ENCODE measurements at regions not wholly inside any gene's neighbourhood (a gene's known extent, or its start where the extent isn't known, plus 50 kb on each side); places are given as distances from the start of the nearest gene placed in this dataset.

DNA sequence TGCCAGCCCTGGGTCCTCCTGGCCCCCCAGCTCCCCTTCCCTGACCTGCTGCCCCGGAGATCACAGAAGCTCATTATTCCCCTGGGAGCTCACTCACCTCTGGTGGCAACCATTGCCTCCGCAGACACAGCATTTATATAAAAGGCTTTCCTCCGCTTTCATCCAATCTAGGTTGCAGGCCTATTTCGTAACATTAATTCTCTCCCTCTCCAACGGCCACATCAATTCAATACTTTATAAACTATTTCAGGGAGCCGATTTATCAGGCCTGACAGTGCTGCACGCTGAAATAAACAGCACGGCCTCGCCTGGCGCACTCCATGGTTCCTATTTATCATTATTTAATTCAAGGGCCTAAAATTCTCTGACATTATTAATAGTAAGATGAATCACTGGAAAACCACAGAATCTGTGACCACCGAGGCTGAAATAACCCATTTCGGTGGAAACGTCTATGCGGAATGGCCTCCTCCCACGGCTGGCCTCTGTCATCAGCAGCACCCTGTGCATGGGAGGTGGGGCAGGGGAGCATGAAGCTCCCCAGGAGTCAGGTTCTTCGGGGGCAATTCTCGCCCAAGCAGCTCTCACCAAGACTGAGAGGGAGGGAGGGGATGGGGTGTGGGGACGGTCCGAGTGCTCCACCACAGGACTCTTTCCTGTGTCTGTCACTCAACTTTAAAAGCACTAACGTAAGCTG lies 249.3 kb upstream of the PFKP start:
- TF ChIP-seq CTCF (IDR thresholded peaks at IDR 0.05; ENCODE audit: insufficient read depth, low read length, poor library complexity, severe bottlenecking), result no peak
- Histone ChIP-seq H3K79me2 (ENCODE audit: insufficient read depth, low read length) (no peaks in the 10 kb centered on the region), H3K9me3 (ENCODE audit: insufficient read depth, low read length) (no peaks in the 10 kb centered on the region), H3K9ac (ENCODE audit: low read length) (no peak overlapping the region), H3F3A (ENCODE audit: insufficient read depth) (no peaks in the 10 kb centered on the region), H3K4me3 (ENCODE audit: insufficient read depth, low read length, poor library complexity, severe bottlenecking) (no peak overlapping the region), H3K9me2 (replicated peaks; ENCODE audit: insufficient read depth, low read length) (no peaks in the 10 kb centered on the region), H3K27me3 (ENCODE audit: low read length) (no peaks in the 10 kb centered on the region), H3K36me3 (ENCODE audit: low read length) (no peaks in the 10 kb centered on the region), H4K20me1 (ENCODE audit: low read depth, low read length) (no peaks in the 10 kb centered on the region), H3K4me2 (ENCODE audit: low read depth, low read length, poor library complexity, severe bottlenecking) (no peak overlapping the region), H3K27ac (ENCODE audit: low read depth, low read length) (no peak overlapping the region), H2AFZ (ENCODE audit: low read depth, low read length, severe bottlenecking) (no peak overlapping the region)

- no peaks in the 10 kb centered on the region for H3K27me3 ChIP-seq (ENCODE audit: low read length)
- no peak overlapping the region for H3K4me2 ChIP-seq (ENCODE audit: low read depth, low read length, poor library complexity, severe bottlenecking)
- H3K9me2 ChIP-seq (replicated peaks; ENCODE audit: insufficient read depth, low read length), result no peaks in the 10 kb centered on the region
- no peaks in the 10 kb centered on the region for H4K20me1 ChIP-seq (ENCODE audit: low read depth, low read length)
- no peaks in the 10 kb centered on the region for H3K9me3 ChIP-seq (ENCODE audit: insufficient read depth, low read length)
- no peak overlapping the region for H3K9ac ChIP-seq (ENCODE audit: low read length)
- no peaks in the 10 kb centered on the region for H3F3A ChIP-seq (ENCODE audit: insufficient read depth)
- H2AFZ ChIP-seq (ENCODE audit: low read depth, low read length, severe bottlenecking), result no peak overlapping the region
- TF ChIP-seq EZH2phosphoT487 (conservative IDR thresholded peaks at IDR 0.05; ENCODE audit: low read length) (no peak), CTCF (IDR thresholded peaks at IDR 0.05; ENCODE audit: insufficient read depth, low read length, poor library complexity, severe bottlenecking) (no peak)
- H3K79me2 ChIP-seq (ENCODE audit: insufficient read depth, low read length), result no peaks in the 10 kb centered on the region
- H3K4me3 ChIP-seq (ENCODE audit: insufficient read depth, low read length, poor library complexity, severe bottlenecking), result no peak overlapping the region
- H3K36me3 ChIP-seq (ENCODE audit: low read length), result no peaks in the 10 kb centered on the region
- H3K27ac ChIP-seq (ENCODE audit: low read depth, low read length), result no peak overlapping the region
These were observed 253.7 kb upstream of the PFKP start for GRCh38 chr10:2813693-2814092.

DNA sequence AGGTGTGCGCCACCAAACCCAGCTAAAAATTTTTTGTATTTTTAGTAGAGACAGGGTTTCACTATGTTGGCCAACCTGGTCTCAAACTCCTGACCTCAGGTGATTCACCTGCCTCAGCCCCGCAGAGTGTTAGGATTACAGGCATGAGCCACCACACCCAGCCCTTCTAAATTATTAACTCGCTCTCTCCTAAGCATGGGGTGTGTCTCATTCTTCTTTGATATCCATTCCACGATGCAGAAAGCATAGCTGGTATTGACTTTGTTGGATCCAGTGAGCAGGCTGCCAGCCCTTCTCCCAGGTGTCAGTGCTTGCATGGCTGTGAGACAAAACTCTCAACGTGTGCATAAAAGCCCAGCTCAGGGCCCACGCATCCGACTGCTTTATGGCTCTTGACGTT lies 254.1 kb upstream of the PFKP start:
- no peaks in the 10 kb centered on the region for H3F3A ChIP-seq (ENCODE audit: insufficient read depth)
- no peaks in the 10 kb centered on the region for H3K9me2 ChIP-seq (replicated peaks; ENCODE audit: insufficient read depth, low read length)
- no peaks in the 10 kb centered on the region for H3K9me3 ChIP-seq (ENCODE audit: insufficient read depth, low read length)
- H3K4me2 ChIP-seq (ENCODE audit: low read depth, low read length, poor library complexity, severe bottlenecking), result no peak overlapping the region
- no peaks in the 10 kb centered on the region for H4K20me1 ChIP-seq (ENCODE audit: low read depth, low read length)
- H3K36me3 ChIP-seq (ENCODE audit: low read length), result no peaks in the 10 kb centered on the region
- H2AFZ ChIP-seq (ENCODE audit: low read depth, low read length, severe bottlenecking), result no peak overlapping the region
- no peak overlapping the region for H3K4me3 ChIP-seq (ENCODE audit: insufficient read depth, low read length, poor library complexity, severe bottlenecking)
- no peaks in the 10 kb centered on the region for H3K27me3 ChIP-seq (ENCODE audit: low read length)
- H3K79me2 ChIP-seq (ENCODE audit: insufficient read depth, low read length), result no peaks in the 10 kb centered on the region
- no peak for TF ChIP-seq EZH2phosphoT487 (conservative IDR thresholded peaks at IDR 0.05; ENCODE audit: low read length)
- TF ChIP-seq CTCF (IDR thresholded peaks at IDR 0.05; ENCODE audit: insufficient read depth, low read length, poor library complexity, severe bottlenecking), result no peak
- H3K27ac ChIP-seq (ENCODE audit: low read depth, low read length), result no peak overlapping the region
- H3K9ac ChIP-seq (ENCODE audit: low read length), result no peak overlapping the region

All from SU-DHL-6 (cell line).